ENCODE measurements at regions not wholly inside any gene's neighbourhood (a gene's known extent, or its start where the extent isn't known, plus 50 kb on each side); places are given as distances from the start of the nearest gene placed in this dataset.

DNA sequence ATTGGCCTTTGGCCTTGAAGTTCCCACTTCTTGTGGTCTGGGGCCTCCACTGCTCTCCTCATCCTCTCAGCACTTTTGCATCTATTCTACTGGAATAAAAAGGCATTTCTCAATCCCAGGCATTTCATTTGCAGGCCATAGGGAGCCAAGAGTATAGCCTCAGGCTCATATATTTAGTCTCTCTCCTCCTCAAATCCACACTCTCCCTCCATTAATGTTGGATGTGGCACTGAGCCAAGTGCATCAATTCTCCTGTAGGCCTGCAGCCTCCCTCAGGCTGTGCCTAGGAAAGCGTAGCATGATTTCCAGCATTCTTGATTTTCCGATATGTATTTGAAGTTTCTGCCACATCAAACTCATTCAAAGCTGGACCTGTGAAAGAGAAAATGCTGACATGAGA lies 211.5 kb upstream of the CPNE8 start:
- Histone ChIP-seq H3K9ac (ENCODE audit: low read length) (no peak overlapping the region), H3K27me3 (ENCODE audit: insufficient read depth, low read depth, low read length) (no peaks in the 10 kb centered on the region), H3K79me2 (replicated peaks; ENCODE audit: insufficient read depth, low read length) (no peaks in the 10 kb centered on the region), H3K4me2 (ENCODE audit: low read length) (no peak overlapping the region), H3K9me3 (ENCODE audit: low read length) (no peaks in the 10 kb centered on the region), H3K36me3 (ENCODE audit: insufficient read depth, low read length) (no peaks in the 10 kb centered on the region), H3K9me2 (ENCODE audit: insufficient read depth, low read length) (no peaks in the 10 kb centered on the region), H3F3A (ENCODE audit: insufficient read depth, low read length, poor library complexity, severe bottlenecking) (no peaks in the 10 kb centered on the region), H2AFZ (ENCODE audit: low read depth, low read length) (no peak overlapping the region), H3K4me3 (ENCODE audit: low read length) (no peak overlapping the region), H3K27ac (ENCODE audit: low read length) (no peak overlapping the region), H4K20me1 (ENCODE audit: insufficient read depth) (no peaks in the 10 kb centered on the region)
- TF ChIP-seq MXI1 (conservative IDR thresholded peaks at IDR 0.05; ENCODE audit: poor library complexity, severe bottlenecking) (no peak), POLR2AphosphoS5 (IDR thresholded peaks at IDR 0.05) (no peak), EZH2 (IDR thresholded peaks at IDR 0.05; ENCODE audit: borderline replicate concordance, insufficient read depth, low read length, poor library complexity, severe bottlenecking) (no peak), SMC3 (conservative IDR thresholded peaks at IDR 0.05; ENCODE audit: poor library complexity) (no peak)

- Histone ChIP-seq H3K9me3 (ENCODE audit: low read length) (no peaks in the 10 kb centered on the region), H3F3A (ENCODE audit: insufficient read depth, low read length, poor library complexity, severe bottlenecking) (no peaks in the 10 kb centered on the region), H2AFZ (ENCODE audit: low read depth, low read length) (no peak overlapping the region), H4K20me1 (ENCODE audit: insufficient read depth) (no peaks in the 10 kb centered on the region), H3K36me3 (ENCODE audit: insufficient read depth, low read length) (no peaks in the 10 kb centered on the region), H3K9ac (ENCODE audit: low read length) (no peak overlapping the region), H3K79me2 (replicated peaks; ENCODE audit: insufficient read depth, low read length) (no peaks in the 10 kb centered on the region), H3K27me3 (ENCODE audit: insufficient read depth, low read depth, low read length) (no peaks in the 10 kb centered on the region), H3K9me2 (ENCODE audit: insufficient read depth, low read length) (no peaks in the 10 kb centered on the region), H3K4me3 (ENCODE audit: low read length) (no peak overlapping the region), H3K27ac (ENCODE audit: low read length) (no peak overlapping the region), H3K4me2 (ENCODE audit: low read length) (no peak overlapping the region)
- TF ChIP-seq, protein P1, sequence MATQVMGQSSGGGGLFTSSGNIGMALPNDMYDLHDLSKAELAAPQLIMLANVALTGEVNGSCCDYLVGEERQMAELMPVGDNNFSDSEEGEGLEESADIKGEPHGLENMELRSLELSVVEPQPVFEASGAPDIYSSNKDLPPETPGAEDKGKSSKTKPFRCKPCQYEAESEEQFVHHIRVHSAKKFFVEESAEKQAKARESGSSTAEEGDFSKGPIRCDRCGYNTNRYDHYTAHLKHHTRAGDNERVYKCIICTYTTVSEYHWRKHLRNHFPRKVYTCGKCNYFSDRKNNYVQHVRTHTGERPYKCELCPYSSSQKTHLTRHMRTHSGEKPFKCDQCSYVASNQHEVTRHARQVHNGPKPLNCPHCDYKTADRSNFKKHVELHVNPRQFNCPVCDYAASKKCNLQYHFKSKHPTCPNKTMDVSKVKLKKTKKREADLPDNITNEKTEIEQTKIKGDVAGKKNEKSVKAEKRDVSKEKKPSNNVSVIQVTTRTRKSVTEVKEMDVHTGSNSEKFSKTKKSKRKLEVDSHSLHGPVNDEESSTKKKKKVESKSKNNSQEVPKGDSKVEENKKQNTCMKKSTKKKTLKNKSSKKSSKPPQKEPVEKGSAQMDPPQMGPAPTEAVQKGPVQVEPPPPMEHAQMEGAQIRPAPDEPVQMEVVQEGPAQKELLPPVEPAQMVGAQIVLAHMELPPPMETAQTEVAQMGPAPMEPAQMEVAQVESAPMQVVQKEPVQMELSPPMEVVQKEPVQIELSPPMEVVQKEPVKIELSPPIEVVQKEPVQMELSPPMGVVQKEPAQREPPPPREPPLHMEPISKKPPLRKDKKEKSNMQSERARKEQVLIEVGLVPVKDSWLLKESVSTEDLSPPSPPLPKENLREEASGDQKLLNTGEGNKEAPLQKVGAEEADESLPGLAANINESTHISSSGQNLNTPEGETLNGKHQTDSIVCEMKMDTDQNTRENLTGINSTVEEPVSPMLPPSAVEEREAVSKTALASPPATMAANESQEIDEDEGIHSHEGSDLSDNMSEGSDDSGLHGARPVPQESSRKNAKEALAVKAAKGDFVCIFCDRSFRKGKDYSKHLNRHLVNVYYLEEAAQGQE (IDR thresholded peaks at IDR 0.05; ENCODE audit: borderline replicate concordance) = no peak
- TF ChIP-seq, protein P2, sequence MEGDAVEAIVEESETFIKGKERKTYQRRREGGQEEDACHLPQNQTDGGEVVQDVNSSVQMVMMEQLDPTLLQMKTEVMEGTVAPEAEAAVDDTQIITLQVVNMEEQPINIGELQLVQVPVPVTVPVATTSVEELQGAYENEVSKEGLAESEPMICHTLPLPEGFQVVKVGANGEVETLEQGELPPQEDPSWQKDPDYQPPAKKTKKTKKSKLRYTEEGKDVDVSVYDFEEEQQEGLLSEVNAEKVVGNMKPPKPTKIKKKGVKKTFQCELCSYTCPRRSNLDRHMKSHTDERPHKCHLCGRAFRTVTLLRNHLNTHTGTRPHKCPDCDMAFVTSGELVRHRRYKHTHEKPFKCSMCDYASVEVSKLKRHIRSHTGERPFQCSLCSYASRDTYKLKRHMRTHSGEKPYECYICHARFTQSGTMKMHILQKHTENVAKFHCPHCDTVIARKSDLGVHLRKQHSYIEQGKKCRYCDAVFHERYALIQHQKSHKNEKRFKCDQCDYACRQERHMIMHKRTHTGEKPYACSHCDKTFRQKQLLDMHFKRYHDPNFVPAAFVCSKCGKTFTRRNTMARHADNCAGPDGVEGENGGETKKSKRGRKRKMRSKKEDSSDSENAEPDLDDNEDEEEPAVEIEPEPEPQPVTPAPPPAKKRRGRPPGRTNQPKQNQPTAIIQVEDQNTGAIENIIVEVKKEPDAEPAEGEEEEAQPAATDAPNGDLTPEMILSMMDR (IDR thresholded peaks at IDR 0.05; ENCODE audit: poor library complexity, severe bottlenecking) = no peak
- TF ChIP-seq MXI1 (conservative IDR thresholded peaks at IDR 0.05; ENCODE audit: poor library complexity, severe bottlenecking) = no peak
- TF ChIP-seq TAF1 (IDR thresholded peaks at IDR 0.05; ENCODE audit: low read depth) = no peak
- no peak for TF ChIP-seq POLR2AphosphoS5 (IDR thresholded peaks at IDR 0.05)
- TF ChIP-seq EP300 (conservative IDR thresholded peaks at IDR 0.05; ENCODE audit: poor library complexity, severe bottlenecking) = no peak
- TF ChIP-seq SMC3 (conservative IDR thresholded peaks at IDR 0.05; ENCODE audit: poor library complexity) = no peak
- no peak for TF ChIP-seq RAD21 (conservative IDR thresholded peaks at IDR 0.05)
- no peak for TF ChIP-seq EZH2 (IDR thresholded peaks at IDR 0.05; ENCODE audit: borderline replicate concordance, insufficient read depth, low read length, poor library complexity, severe bottlenecking)
Measured at GRCh38 chr12:39112064-39112463, 206.7 kb upstream of the CPNE8 start.
